GM18951 (cell line): ENCODE measurements at regions not wholly inside any gene's neighbourhood (a gene's known extent, or its start where the extent isn't known, plus 50 kb on each side); places are given as distances from the start of the nearest gene placed in this dataset.
"Not testable (repeated sequence)": the region's sequence is repeated elsewhere in the genome, so short reads cannot be mapped to it uniquely, and the experiment has no call there.

Source experiments
- POLR2A ChIP-seq: IDR thresholded peaks from 4 replicates; pipeline ENCODE4 v1.6.1; 2011; ENCODE audit warnings: mild to moderate bottlenecking; ENCODE audit not compliant: insufficient read length, insufficient read depth; ENCODE audit errors: extremely low read depth
- in situ Hi-C: fragments of 300-500 bp; cut with MboI; formaldehyde crosslinking; loops from one replicate; pipeline ENCODE4 v1.12.0; 2022; ENCODE audit warnings: low sequenced_read_pairs, mixed read lengths, inconsistent platforms; ENCODE audit not compliant: unreplicated experiment

DNA sequence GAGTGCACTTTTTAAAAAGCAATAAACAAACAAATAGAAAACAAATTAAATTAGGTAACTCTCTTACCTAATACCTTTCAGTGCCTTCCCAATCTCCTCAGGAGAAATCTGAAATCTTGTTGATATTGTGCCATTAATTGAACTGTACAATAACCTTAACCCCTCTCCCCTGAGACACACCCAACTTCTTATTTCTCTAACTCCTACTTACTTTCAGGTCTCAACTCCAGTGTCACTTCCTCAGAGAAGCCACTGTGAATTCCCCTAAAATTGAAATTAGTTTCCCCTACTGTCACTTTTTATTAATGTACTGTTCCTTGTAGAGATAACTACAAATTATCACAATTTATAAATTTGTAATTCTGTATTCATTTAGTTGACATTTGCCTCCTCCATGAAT, 295.3 kb upstream of the TNC start:
- in situ Hi-C loops = no loop called here
- TF ChIP-seq POLR2A = no peak

GRCh38 chr9:115413766-115414382, 295.9 kb upstream of the TNC start:
- in situ Hi-C loops = no loop called here
- TF ChIP-seq POLR2A = no peak

DNA sequence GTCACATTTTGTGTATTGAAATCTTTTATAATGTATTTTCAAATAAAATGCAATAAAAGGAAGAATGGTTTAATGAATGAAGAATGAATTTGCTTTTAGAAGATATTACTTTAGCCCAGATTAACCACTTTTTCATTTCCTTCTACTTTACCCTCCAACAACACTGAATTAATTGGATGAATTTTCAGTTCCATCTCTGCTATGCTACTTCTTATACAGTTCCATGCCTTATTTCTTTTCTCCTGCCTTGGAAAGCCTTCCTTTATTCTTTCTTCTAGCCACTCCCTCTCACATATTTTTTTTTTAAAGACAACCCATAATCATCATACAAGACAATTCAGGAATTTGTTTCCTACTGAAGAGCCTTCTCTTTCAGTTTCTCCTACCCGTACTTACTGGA, 296.6 kb upstream of the TNC start:
- no peak for TF ChIP-seq POLR2A
- in situ Hi-C loops = no loop called here

DNA sequence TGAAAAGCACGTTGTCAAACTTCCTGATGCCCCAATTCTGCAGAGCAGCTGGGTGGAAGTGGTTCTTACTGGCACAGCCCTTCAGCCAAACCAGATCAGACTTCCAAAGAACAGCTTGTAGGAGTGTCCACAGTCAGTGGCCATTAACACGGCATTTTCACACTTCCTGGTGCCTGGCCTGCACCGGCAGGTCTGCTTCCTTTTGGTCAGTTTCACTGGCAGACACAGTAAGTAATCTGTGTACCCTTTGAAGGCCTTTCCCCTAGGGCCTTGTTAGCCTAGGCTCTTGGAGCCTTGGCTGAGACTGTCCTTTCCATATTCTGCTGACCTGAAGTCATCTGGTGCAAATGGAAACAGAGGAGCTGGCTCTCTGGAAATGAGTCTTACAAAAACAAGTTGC, 297.5 kb upstream of the TNC start:
- no peak for TF ChIP-seq POLR2A

DNA sequence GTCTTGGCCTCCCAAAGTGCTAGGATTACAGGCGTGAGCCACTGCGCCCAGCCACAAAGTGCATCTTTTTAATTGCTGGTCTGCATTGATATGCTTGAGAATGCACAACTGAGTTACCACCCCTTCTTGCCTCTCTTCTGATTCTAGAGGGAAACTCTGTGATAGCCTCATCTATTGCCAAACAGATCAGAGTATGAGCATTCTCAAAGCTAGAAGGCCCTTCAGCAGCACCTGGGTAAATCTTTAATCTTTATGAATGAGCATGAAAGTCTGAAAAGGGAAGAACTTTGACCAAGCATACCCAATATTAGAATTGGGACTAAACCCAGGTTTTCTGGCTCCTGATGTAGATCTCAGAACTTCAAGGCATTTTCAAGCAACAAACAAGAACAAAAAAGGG, 298.3 kb upstream of the TNC start:
- in situ Hi-C loops = no loop called here
- TF ChIP-seq POLR2A = no peak

More for the DNA sequence above, 297.5 kb upstream of the TNC start:
- in situ Hi-C loops = no loop called here

- in situ Hi-C loops = not testable (repeated sequence)
These were observed 300.2 kb upstream of the TNC start for GRCh38 chr9:115418181-115418580.

DNA sequence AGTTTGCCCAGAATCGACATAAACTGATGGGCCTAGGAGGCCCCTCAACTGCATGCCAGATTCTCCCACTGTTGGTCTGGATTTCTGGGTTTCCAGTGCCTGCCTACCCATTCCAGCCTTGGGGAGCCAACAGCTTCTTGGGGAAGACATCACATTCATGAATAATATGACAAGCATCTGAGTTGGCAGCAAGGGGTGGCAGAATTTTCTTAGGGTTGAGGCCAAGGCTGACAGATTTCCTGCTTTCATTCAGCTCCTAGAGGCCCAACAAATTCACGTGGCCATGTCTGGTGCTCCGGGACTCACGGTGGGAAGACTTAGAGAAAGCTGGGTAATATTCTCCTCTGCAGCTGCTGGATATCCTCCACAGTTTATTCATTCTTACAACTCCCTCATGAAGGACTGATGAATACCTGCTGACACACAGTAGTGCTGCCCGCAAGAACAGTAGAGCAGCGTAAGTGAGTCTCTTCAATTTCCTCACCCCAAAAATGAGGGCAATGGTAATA, 305.0 kb upstream of the TNC start:
- in situ Hi-C loops = no loop called here

GRCh38 chr9:115423646-115424045, 305.7 kb upstream of the TNC start:
- no peak for TF ChIP-seq POLR2A
- in situ Hi-C loops = no loop called here

More for the DNA sequence above, 305.0 kb upstream of the TNC start:
- no peak for TF ChIP-seq POLR2A

DNA sequence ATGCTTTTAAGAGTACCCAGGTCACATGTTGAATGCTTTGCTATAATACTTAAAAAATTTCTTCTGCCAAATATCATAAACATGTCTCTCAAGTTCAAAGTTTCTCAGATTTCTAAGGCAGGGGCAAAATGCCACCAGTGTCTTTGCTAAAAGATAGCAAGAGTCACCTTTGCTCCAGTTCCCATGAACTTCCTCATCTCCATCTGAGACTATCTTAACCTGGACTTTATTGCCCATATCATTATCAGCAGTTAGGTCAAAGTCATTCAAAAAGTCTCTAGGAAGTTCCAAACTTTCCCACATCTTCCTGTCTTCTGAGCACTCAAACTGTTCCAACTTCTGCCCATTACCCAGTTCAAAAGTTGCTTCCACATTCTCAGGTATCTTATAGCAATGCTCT, 307.6 kb upstream of the TNC start:
- no peak for TF ChIP-seq POLR2A
- in situ Hi-C loops = no loop called here

DNA sequence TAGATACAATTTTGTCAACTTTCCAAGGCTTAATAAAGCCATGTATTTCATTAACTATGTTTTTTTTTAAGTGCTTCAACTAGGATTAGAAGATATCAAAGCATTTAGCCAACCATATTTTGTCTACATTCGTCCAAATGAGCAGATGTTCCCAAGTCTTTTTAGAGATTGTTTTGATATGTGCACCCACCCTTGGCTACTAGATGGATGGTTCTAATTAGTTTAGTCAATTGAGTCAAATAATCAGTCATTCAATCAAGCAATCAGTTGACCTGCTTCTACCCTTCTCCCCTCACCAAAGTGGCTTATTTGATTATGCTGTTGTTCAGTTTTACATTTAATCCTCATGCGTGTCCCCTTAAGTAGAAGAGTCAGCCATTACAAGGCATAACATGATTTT, 319.5 kb upstream of the TNC start:
- no peak for TF ChIP-seq POLR2A
- in situ Hi-C loops = no loop called here

DNA sequence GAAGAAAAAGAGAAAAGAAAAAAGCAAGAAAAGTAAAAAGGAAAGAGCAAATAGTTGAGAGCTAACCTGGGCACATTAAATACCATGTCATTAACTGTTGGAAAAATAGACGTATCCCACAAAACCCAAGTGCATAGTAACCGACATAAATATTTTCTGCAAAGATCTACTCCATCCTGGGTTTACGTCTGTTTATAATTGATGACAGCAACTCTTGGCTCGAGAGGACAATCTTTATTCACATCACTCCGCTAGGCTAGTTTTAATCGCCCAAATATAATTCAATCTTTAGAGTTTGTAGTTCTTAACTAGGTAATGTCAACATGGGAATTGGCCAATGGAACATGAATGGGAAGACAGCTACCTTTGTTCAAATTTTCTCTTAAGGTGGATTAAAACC, 321.7 kb upstream of the TNC start:
- in situ Hi-C loops = no loop called here
- TF ChIP-seq POLR2A = no peak

GRCh38 chr9:115442054-115442453, 324.1 kb upstream of the TNC start:
- in situ Hi-C loops = no loop called here
- no peak for TF ChIP-seq POLR2A

- in situ Hi-C loops = no loop called here
- no peak for TF ChIP-seq POLR2A
These were observed 325.9 kb upstream of the TNC start for GRCh38 chr9:115443890-115444289.

DNA sequence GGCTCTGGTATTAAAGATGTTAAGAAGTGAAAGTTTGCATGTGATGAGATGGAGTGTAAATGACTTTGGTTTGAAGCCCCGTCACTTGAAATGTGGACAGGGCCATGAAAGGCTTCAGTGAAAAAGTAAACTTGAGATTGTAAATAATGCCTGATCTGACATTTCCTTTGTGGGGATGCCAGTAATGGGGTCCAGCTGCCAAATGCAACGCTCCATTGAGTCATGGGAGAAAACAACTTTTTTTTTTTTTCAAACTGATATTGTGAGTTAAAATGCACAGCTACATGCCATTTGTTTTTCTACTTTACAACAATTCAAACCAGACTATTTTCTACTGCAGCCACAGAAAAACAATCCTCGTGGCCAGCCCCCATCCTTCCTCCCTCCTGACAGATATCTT, 327.0 kb upstream of the TNC start:
- TF ChIP-seq POLR2A = no peak
- in situ Hi-C loops = no loop called here

DNA sequence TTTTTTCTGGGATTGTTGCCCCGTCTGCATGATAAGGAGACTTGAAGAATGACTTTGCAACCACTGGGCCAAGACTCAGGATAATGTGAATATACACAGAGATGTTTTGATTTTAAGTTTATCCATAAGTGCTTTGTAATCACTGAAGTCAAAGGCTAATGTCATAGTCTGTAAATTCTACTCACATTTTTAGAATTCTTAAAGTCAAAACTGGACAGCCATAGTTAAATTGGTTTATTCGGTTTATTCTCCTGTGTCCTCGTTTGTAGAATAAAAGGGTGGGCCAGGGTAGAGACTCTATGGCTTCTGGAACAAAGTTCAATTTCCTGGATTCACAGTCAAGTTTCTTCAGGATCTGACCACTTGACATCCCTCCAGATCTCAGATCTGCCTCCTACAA, 327.7 kb upstream of the TNC start:
- TF ChIP-seq POLR2A = no peak
- in situ Hi-C loops = no loop called here
